ENCODE measurements at regions not wholly inside any gene's neighbourhood (a gene's known extent, or its start where the extent isn't known, plus 50 kb on each side); places are given as distances from the start of the nearest gene placed in this dataset.
"Not testable (repeated sequence)": the region's sequence is repeated elsewhere in the genome, so short reads cannot be mapped to it uniquely, and the experiment has no call there.

DNA sequence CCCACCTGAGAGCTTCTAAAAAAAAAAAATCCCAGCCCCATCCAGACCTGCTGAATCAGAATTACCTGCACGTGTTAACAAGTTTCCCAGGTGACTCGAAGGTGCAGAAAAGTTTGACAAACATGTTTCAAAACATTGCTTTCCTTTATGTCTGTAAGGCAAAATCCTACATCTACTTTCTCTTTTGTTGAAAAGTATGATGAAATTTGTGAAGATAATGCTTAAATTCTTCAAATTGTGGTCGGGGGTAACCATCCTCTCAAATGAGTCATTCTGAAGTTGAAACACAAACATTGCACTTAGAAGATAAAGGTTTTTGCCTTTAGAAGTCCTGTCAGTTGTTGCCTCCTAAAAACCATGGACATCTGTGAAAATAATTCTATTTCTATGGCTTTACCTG is 429.7 kb downstream of the EPHA7 start:
- in situ Hi-C loops (cut with MboI; ENCODE audit: low pct_unique_long_range_greater_than_20kb, low sequenced_read_pairs, unreplicated experiment): no loop called here
- DNase-seq (ENCODE audit: low spot score): no peak
- TF ChIP-seq CTCF (IDR thresholded peaks at IDR 0.05; ENCODE audit: extremely low read depth, insufficient read depth, missing control alignments): no peak

GRCh38 chr6:92979281-92979680 is 440.1 kb downstream of the EPHA7 start:
- no peak for TF ChIP-seq CTCF (IDR thresholded peaks at IDR 0.05; ENCODE audit: extremely low read depth, insufficient read depth, missing control alignments)
- in situ Hi-C loops (cut with MboI; ENCODE audit: low pct_unique_long_range_greater_than_20kb, low sequenced_read_pairs, unreplicated experiment): no loop called here
- DNase-seq (ENCODE audit: low spot score): no peak

GRCh38 chr6:92977018-92977417 is 442.3 kb downstream of the EPHA7 start:
- no peak for TF ChIP-seq CTCF (IDR thresholded peaks at IDR 0.05; ENCODE audit: extremely low read depth, insufficient read depth, missing control alignments)
- no peak for DNase-seq (ENCODE audit: low spot score)
- in situ Hi-C loops (cut with MboI; ENCODE audit: low pct_unique_long_range_greater_than_20kb, low sequenced_read_pairs, unreplicated experiment): no loop called here

- in situ Hi-C loops (cut with MboI; ENCODE audit: low pct_unique_long_range_greater_than_20kb, low sequenced_read_pairs, unreplicated experiment): no loop called here
- TF ChIP-seq CTCF (IDR thresholded peaks at IDR 0.05; ENCODE audit: extremely low read depth, insufficient read depth, missing control alignments): no peak
- no peak for DNase-seq (ENCODE audit: low spot score)
Observed at GRCh38 chr6:92967362-92967761, 452.0 kb downstream of the EPHA7 start.

GRCh38 chr6:92962846-92963245 is 456.5 kb downstream of the EPHA7 start:
- no peak for TF ChIP-seq CTCF (IDR thresholded peaks at IDR 0.05; ENCODE audit: extremely low read depth, insufficient read depth, missing control alignments)
- in situ Hi-C loops (cut with MboI; ENCODE audit: low pct_unique_long_range_greater_than_20kb, low sequenced_read_pairs, unreplicated experiment): no loop called here
- DNase-seq (ENCODE audit: low spot score): no peak

GRCh38 chr6:92952111-92952510 is 467.2 kb downstream of the EPHA7 start:
- DNase-seq (ENCODE audit: low spot score); in situ Hi-C loops (cut with MboI; ENCODE audit: low pct_unique_long_range_greater_than_20kb, low sequenced_read_pairs, unreplicated experiment): not testable (repeated sequence)

- DNase-seq (ENCODE audit: low spot score): no peak
- in situ Hi-C loops (cut with MboI; ENCODE audit: low pct_unique_long_range_greater_than_20kb, low sequenced_read_pairs, unreplicated experiment): no loop called here
Observed at GRCh38 chr6:92945799-92946198, 473.6 kb downstream of the EPHA7 start.

More at GRCh38 chr6:92945799-92946198, 473.6 kb downstream of the EPHA7 start:
- no peak for TF ChIP-seq CTCF (IDR thresholded peaks at IDR 0.05; ENCODE audit: extremely low read depth, insufficient read depth, missing control alignments)

Measured in GM13977 (cell line).